Effector memory CD8-positive, alpha-beta T cell (primary cell): ENCODE measurements at regions not wholly inside any gene's neighbourhood (a gene's known extent, or its start where the extent isn't known, plus 50 kb on each side); places are given as distances from the start of the nearest gene placed in this dataset.

ENCODE experiments used
- ATAC-seq: fragments of 150-1000 bp; cut with Tn5 transposase; replicated peaks from 2 replicates; pipeline ENCODE4 v1.10.0; 2021; ENCODE audit warnings: mild to moderate bottlenecking, moderate library complexity
- DNase-seq, 3 experiments: peaks; one replicate each; pipeline ENCODE4 v3.0.0; 2021
- H3K27ac Mint-ChIP-seq, 2 donors: one replicate each; pipeline ENCODE4 v1.8.0; 2022; ENCODE audit warnings: mild to moderate bottlenecking in 2 of 2, mixed read lengths in 2 of 2, moderate library complexity in 2 of 2
- H3K27me3 Mint-ChIP-seq, 2 donors: one replicate each; pipeline ENCODE4 v1.8.0; 2022; ENCODE audit warnings: mixed read lengths in 2 of 2
- H3K36me3 Mint-ChIP-seq: one replicate; pipeline ENCODE4 v1.8.0; 2022; ENCODE audit warnings: mild to moderate bottlenecking, moderate library complexity, mixed read lengths; ENCODE audit not compliant: insufficient read depth
- H3K4me1 Mint-ChIP-seq, 2 donors: one replicate each; pipeline ENCODE4 v1.8.0; 2022; ENCODE audit warnings: low read depth in 2 of 2, mixed read lengths in 2 of 2
- H3K4me3 Mint-ChIP-seq, 2 donors: one replicate each; pipeline ENCODE4 v1.8.0; 2022; ENCODE audit warnings: mild to moderate bottlenecking in 2 of 2, mixed read lengths in 2 of 2, moderate library complexity in 2 of 2
- H3K9me3 Mint-ChIP-seq, 2 donors: one replicate each; pipeline ENCODE4 v1.8.0; 2022; ENCODE audit warnings: mixed read lengths in 2 of 2

GRCh38 chr2:6755456-6755855 lies 110.3 kb downstream of the CMPK2 start:
- DNase-seq (no peak), ATAC-seq (no peak)
- no peaks in the 10 kb centered on the region for H3K9me3 Mint-ChIP-seq
- no peak overlapping the region for H3K27ac Mint-ChIP-seq
- H3K27me3 Mint-ChIP-seq = peaks cover 25 to 32% of the 10 kb centered on the region in 2 donors
- no peaks in the 10 kb centered on the region for H3K4me1 Mint-ChIP-seq
- no peak overlapping the region for H3K4me3 Mint-ChIP-seq
- no peaks in the 10 kb centered on the region for H3K36me3 Mint-ChIP-seq

- Mint-ChIP-seq H3K4me1 (no peaks in the 10 kb centered on the region), H3K9me3 (no peaks in the 10 kb centered on the region), H3K27ac (no peak overlapping the region), H3K36me3 (no peaks in the 10 kb centered on the region), H3K4me3 (no peak overlapping the region), H3K27me3 (peaks cover 24 to 26% of the 10 kb centered on the region in 2 donors)
- no peak for ATAC-seq
- DNase-seq = no peak
Observed at GRCh38 chr2:6757215-6757614, 108.5 kb downstream of the CMPK2 start.

- DNase-seq = no peak
- Mint-ChIP-seq H3K9me3 (no peaks in the 10 kb centered on the region), H3K4me3 (no peak overlapping the region), H3K27ac (no peak overlapping the region), H3K27me3 (peaks cover 7 to 13% of the 10 kb centered on the region in 2 donors), H3K36me3 (no peaks in the 10 kb centered on the region), H3K4me1 (no peaks in the 10 kb centered on the region)
- ATAC-seq = no peak
Observed at GRCh38 chr2:6759689-6760088, 106.0 kb downstream of the CMPK2 start.

GRCh38 chr2:6760132-6760531 lies 105.6 kb downstream of the CMPK2 start:
- Mint-ChIP-seq H3K27me3 (peaks cover 7 to 13% of the 10 kb centered on the region in 2 donors), H3K36me3 (no peaks in the 10 kb centered on the region), H3K4me3 (no peak overlapping the region), H3K4me1 (no peaks in the 10 kb centered on the region), H3K9me3 (no peaks in the 10 kb centered on the region), H3K27ac (no peak overlapping the region)
- ATAC-seq (no peak), DNase-seq (no peak)

GRCh38 chr2:6764968-6765723 lies 100.6 kb downstream of the CMPK2 start:
- ATAC-seq (no peak), DNase-seq (no peak)
- no peaks in the 10 kb centered on the region for H3K4me1 Mint-ChIP-seq
- H3K36me3 Mint-ChIP-seq = no peaks in the 10 kb centered on the region
- H3K27ac Mint-ChIP-seq = no peak overlapping the region
- H3K4me3 Mint-ChIP-seq = no peak overlapping the region
- H3K9me3 Mint-ChIP-seq = no peaks in the 10 kb centered on the region
- peaks cover 7% of the 10 kb centered on the region in 2 donors for H3K27me3 Mint-ChIP-seq

- Mint-ChIP-seq H3K27me3 (peaks cover 22 to 26% of the 10 kb centered on the region in 2 donors), H3K4me3 (no peak overlapping the region), H3K9me3 (no peaks in the 10 kb centered on the region), H3K4me1 (peaks cover 0 to 5% of the 10 kb centered on the region in 2 donors), H3K36me3 (no peaks in the 10 kb centered on the region), H3K27ac (no peak overlapping the region)
- ATAC-seq (no peak), DNase-seq (no peak)
Observed at GRCh38 chr2:6769346-6769745, 96.4 kb downstream of the CMPK2 start.

- DNase-seq (no peak), ATAC-seq (no peak)
- Mint-ChIP-seq H3K4me3 (no peak overlapping the region), H3K9me3 (no peaks in the 10 kb centered on the region), H3K27ac (no peak overlapping the region), H3K4me1 (peaks cover 0 to 5% of the 10 kb centered on the region in 2 donors), H3K27me3 (peaks cover 29 to 33% of the 10 kb centered on the region in 2 donors), H3K36me3 (no peaks in the 10 kb centered on the region)
Observed at GRCh38 chr2:6770006-6770405, 95.7 kb downstream of the CMPK2 start.

GRCh38 chr2:6771634-6772611 lies 93.8 kb downstream of the CMPK2 start:
- ATAC-seq = no peak
- no peaks in the 10 kb centered on the region for H3K9me3 Mint-ChIP-seq

GRCh38 chr2:6773007-6773693 lies 92.6 kb downstream of the CMPK2 start:
- H3K4me3 Mint-ChIP-seq = peak overlapping the region in 1 of 2 donors; percentile 33
- peaks cover 39 to 41% of the 10 kb centered on the region in 2 donors for H3K27me3 Mint-ChIP-seq
- DNase-seq = peak; percentile 62 to 73 (median 68)
- H3K4me1 Mint-ChIP-seq = peaks cover 0 to 5% of the 10 kb centered on the region in 2 donors
- H3K36me3 Mint-ChIP-seq = no peaks in the 10 kb centered on the region
- ATAC-seq = peak; percentile 82
- no peaks in the 10 kb centered on the region for H3K9me3 Mint-ChIP-seq
- H3K27ac Mint-ChIP-seq = no peak overlapping the region

More at GRCh38 chr2:6771634-6772611, 93.8 kb downstream of the CMPK2 start:
- Mint-ChIP-seq H3K27ac (no peak overlapping the region), H3K36me3 (no peaks in the 10 kb centered on the region), H3K4me1 (peaks cover 0 to 5% of the 10 kb centered on the region in 2 donors), H3K27me3 (peaks cover 33 to 41% of the 10 kb centered on the region in 2 donors), H3K4me3 (no peak overlapping the region)
- DNase-seq = no peak

- H3K27ac Mint-ChIP-seq = no peak overlapping the region
- peaks cover 40 to 41% of the 10 kb centered on the region in 2 donors for H3K27me3 Mint-ChIP-seq
- H3K4me1 Mint-ChIP-seq = peaks cover 0 to 5% of the 10 kb centered on the region in 2 donors
- no peaks in the 10 kb centered on the region for H3K9me3 Mint-ChIP-seq
- no peak for ATAC-seq
- no peak overlapping the region for H3K4me3 Mint-ChIP-seq
- DNase-seq = no peak
- H3K36me3 Mint-ChIP-seq = no peaks in the 10 kb centered on the region
Observed at GRCh38 chr2:6773694-6774044, 92.0 kb downstream of the CMPK2 start.

GRCh38 chr2:6776125-6776524 lies 89.6 kb downstream of the CMPK2 start:
- Mint-ChIP-seq H3K9me3 (no peaks in the 10 kb centered on the region), H3K27me3 (peaks cover 40 to 41% of the 10 kb centered on the region in 2 donors), H3K36me3 (no peaks in the 10 kb centered on the region), H3K4me1 (peaks cover 3 to 9% of the 10 kb centered on the region in 2 donors), H3K27ac (no peak overlapping the region), H3K4me3 (no peak overlapping the region)
- ATAC-seq = no peak
- no peak for DNase-seq

GRCh38 chr2:6777626-6778025 lies 88.1 kb downstream of the CMPK2 start:
- no peak overlapping the region for H3K4me3 Mint-ChIP-seq
- H3K4me1 Mint-ChIP-seq = peaks cover 4 to 9% of the 10 kb centered on the region in 2 donors
- no peaks in the 10 kb centered on the region for H3K36me3 Mint-ChIP-seq
- no peak for DNase-seq
- ATAC-seq = no peak
- peaks cover 32 to 33% of the 10 kb centered on the region in 2 donors for H3K27me3 Mint-ChIP-seq
- H3K9me3 Mint-ChIP-seq = no peaks in the 10 kb centered on the region
- H3K27ac Mint-ChIP-seq = no peak overlapping the region

GRCh38 chr2:6780765-6781274 lies 84.9 kb downstream of the CMPK2 start:
- Mint-ChIP-seq H3K27me3 (peaks cover 8 to 21% of the 10 kb centered on the region in 2 donors), H3K9me3 (no peaks in the 10 kb centered on the region), H3K4me3 (peak overlapping the region; percentile 15 to 47), H3K27ac (peak overlapping the region in 1 of 2 donors; percentile 33), H3K36me3 (no peaks in the 10 kb centered on the region), H3K4me1 (peaks cover 4 to 5% of the 10 kb centered on the region in 2 donors)
- ATAC-seq (no peak), DNase-seq (no peak)
